B cell (primary cell): ENCODE measurements at regions not wholly inside any gene's neighbourhood (a gene's known extent, or its start where the extent isn't known, plus 50 kb on each side); places are given as distances from the start of the nearest gene placed in this dataset.

Experiments
- ATAC-seq: fragments of 200-7000 bp; cut with Tn5 transposase; one replicate; pipeline ENCODE4 v1.10.0; 2021; ENCODE audit warnings: low read depth, mild to moderate bottlenecking, moderate number of reproducible peaks, moderate library complexity
- CTCF ChIA-PET: fragments of 350-600 bp; sonication (Branson Sonifier 250); formaldehyde crosslinking; loops from one replicate; lab custom pipeline; 2021; ENCODE audit warnings: antibody characterized with exemption, inconsistent platforms; lab: Charles Lee
- POLR2A ChIA-PET: fragments of 350-600 bp; sonication (Branson Sonifier 250); formaldehyde crosslinking; loops from one replicate; lab custom pipeline; 2021; ENCODE audit warnings: antibody characterized with exemption; lab: Charles Lee
- DNase-seq: peaks from one replicate; pipeline ENCODE4 v3.0.0; 2013
- H2AFZ ChIP-seq: 2 replicates; pipeline ENCODE4 v1.6.1; 2012; ENCODE audit warnings: mild to moderate bottlenecking, low read depth, low read length; ENCODE audit not compliant: insufficient read depth, poor library complexity, severe bottlenecking
- H3K27ac ChIP-seq, 2 donors: 1 replicate in 1 of 2; 2 replicates in 1 of 2; pipeline ENCODE4 v1.5.1; 2012 to 2013; ENCODE audit warnings: low read length in 2 of 2, mild to moderate bottlenecking in 2 of 2, moderate library complexity in 1 of 2
- H3K27me3 ChIP-seq, 4 experiments: fragments of 200-600 bp in 1 of 4; sonication (generic) in 1 of 4; replicated peaks in 1 of 4; 1 replicate in 2 of 4; 2 replicates in 2 of 4; pipeline versions ENCODE4 v1.6.1 to v1.7.0; 2013 to 2016; ENCODE audit warnings: low read length in 3 of 4, mild to moderate bottlenecking in 2 of 4, mixed read lengths in 1 of 4, moderate library complexity in 1 of 4; ENCODE audit not compliant: insufficient read depth in 4 of 4, control insufficient read depth in 3 of 4; ENCODE audit errors: control extremely low read depth in 1 of 4
- H3K36me3 ChIP-seq, 2 experiments: replicated peaks in 1 of 2; 1 replicate in 1 of 2; 2 replicates in 1 of 2; pipeline versions ENCODE4 v1.6.1 to v1.7.1; 2013; ENCODE audit warnings: low read length in 1 of 2; ENCODE audit not compliant: insufficient read depth in 2 of 2, control insufficient read depth in 1 of 2; ENCODE audit errors: control extremely low read depth in 1 of 2, extremely low read depth in 1 of 2
- H3K4me1 ChIP-seq, 2 donors: fragments of 200-600 bp in 1 of 2; sonication (generic) in 1 of 2; 1 replicate in 1 of 2; 2 replicates in 1 of 2; pipeline versions ENCODE4 v1.5.1 to v1.6.1; 2013 to 2017; ENCODE audit warnings: low read length in 2 of 2; ENCODE audit not compliant: control insufficient read depth in 2 of 2, insufficient read depth in 2 of 2
- H3K4me2 ChIP-seq: replicated peaks from 2 replicates; pipeline ENCODE3; 2012; ENCODE audit warnings: mild to moderate bottlenecking, low read depth, low read length; ENCODE audit not compliant: poor library complexity, severe bottlenecking
- H3K4me3 ChIP-seq, 5 experiments: fragments of 200-600 bp in 1 of 5; sonication (generic) in 1 of 5; 1 replicate in 3 of 5; 2 replicates in 2 of 5; pipeline versions ENCODE4 v1.5.1 to v1.7.0; 2011 to 2016; ENCODE audit warnings: low read length in 4 of 5, mild to moderate bottlenecking in 4 of 5, low read depth in 2 of 5, control low read depth in 1 of 5, moderate library complexity in 1 of 5; ENCODE audit not compliant: insufficient read depth in 1 of 5; ENCODE audit errors: control extremely low read depth in 1 of 5, extremely low read depth in 1 of 5
- H3K79me2 ChIP-seq: fragments of 200-600 bp; sonication (generic); one replicate; pipeline ENCODE4 v1.6.0; 2016; ENCODE audit warnings: low read length; ENCODE audit not compliant: control insufficient read depth, insufficient read depth
- H3K9ac ChIP-seq: fragments of 200-600 bp; sonication (generic); 2 replicates; pipeline ENCODE4 v1.6.1; 2017; ENCODE audit warnings: mild to moderate bottlenecking, low read length, moderate library complexity
- H3K9me3 ChIP-seq, 3 donors: one replicate each; pipeline versions ENCODE4 v1.6.1 to v1.7.1; 2013; ENCODE audit warnings: low read length in 2 of 3; ENCODE audit not compliant: control insufficient read depth in 2 of 3, insufficient read depth in 1 of 3; ENCODE audit errors: control extremely low read depth in 1 of 3
- H4K20me1 ChIP-seq: 2 replicates; pipeline ENCODE4 v1.6.0; 2012; ENCODE audit warnings: mild to moderate bottlenecking, low read length; ENCODE audit not compliant: insufficient read depth, control insufficient read depth, poor library complexity, severe bottlenecking
- H3K27ac Mint-ChIP-seq: one replicate; pipeline ENCODE4 v1.8.0; 2021; ENCODE audit warnings: mixed read lengths
- H3K27me3 Mint-ChIP-seq: one replicate; pipeline ENCODE4 v1.8.0; 2021; ENCODE audit warnings: mixed read lengths
- H3K4me1 Mint-ChIP-seq: one replicate; pipeline ENCODE4 v1.8.0; 2021; ENCODE audit warnings: mixed read lengths
- H3K4me3 Mint-ChIP-seq: one replicate; pipeline ENCODE4 v1.8.0; 2021; ENCODE audit warnings: mixed read lengths
- H3K9me3 Mint-ChIP-seq: one replicate; pipeline ENCODE4 v1.8.0; 2022; ENCODE audit warnings: mixed read lengths; ENCODE audit not compliant: insufficient read depth
- EZH2 ChIP-seq: IDR thresholded peaks from 2 replicates; pipeline ENCODE4 v1.6.1; 2012; ENCODE audit warnings: borderline replicate concordance, low read depth, mild to moderate bottlenecking, moderate library complexity, low read length; ENCODE audit not compliant: insufficient read depth, poor library complexity, severe bottlenecking
- WGBS: methylation state at CpG from one replicate; pipeline ENCODE4 v1.1.5; 2013; ENCODE audit warnings: missing lambda C conversion rate; ENCODE audit not compliant: insufficient coverage; 5-methylcytosine and 5-hydroxymethylcytosine counted together
- intact Hi-C: fragments of 100-400 bp; cut with micrococcal nuclease; formaldehyde crosslinking; loops from one replicate; pipeline ENCODE4 v1.10.0; 2022
- TF ChIP-seq, protein P1 (sequence below): fragments of 200-600 bp; IDR thresholded peaks from one replicate; pipeline ENCODE4 v1.8.0; 2022; ENCODE audit warnings: antibody characterized with exemption, mild to moderate bottlenecking

DNA sequence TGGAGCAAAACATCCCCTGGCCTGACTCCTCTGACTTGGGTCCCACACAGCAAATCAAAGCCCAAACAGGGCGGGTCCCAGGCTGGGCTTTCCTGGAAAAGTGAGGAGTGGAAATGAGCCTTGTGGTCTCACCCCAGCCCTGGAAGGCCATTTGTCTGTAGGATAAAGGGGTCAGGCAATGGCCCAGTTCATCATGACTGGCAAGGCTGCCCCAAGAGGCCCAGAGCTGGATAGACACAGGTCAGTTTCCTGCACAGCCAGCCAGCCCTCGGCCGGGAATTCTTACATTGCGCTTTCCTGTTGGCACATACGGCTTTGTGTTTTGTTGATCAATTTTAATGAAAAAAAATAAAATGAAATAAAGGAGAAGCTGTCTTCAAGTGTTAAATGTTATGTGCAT lies 174.3 kb downstream of the TSHZ3 start:
- Histone ChIP-seq H3K27me3 (no peaks in the 10 kb centered on the region), H3K4me3 (no peak overlapping the region), H3K36me3 (no peaks in the 10 kb centered on the region), H3K9ac (no peak overlapping the region), H3K4me1 (no peaks in the 10 kb centered on the region), H3K27ac (no peak overlapping the region), H3K4me2 (no peak overlapping the region), H3K9me3 (peaks cover 0 to 23% (median 3%) of the 10 kb centered on the region in 3 donors), H2AFZ (no peak overlapping the region), H4K20me1 (no peaks in the 10 kb centered on the region), H3K79me2 (no peaks in the 10 kb centered on the region)
- H3K4me3 Mint-ChIP-seq: no peak overlapping the region
- no peak for DNase-seq
- WGBS: no CpG with 5 or more reads among the region's 5 CpGs
- no peak overlapping the region for H3K27ac Mint-ChIP-seq
- ATAC-seq: no peak
- peaks cover 8% of the 10 kb centered on the region for H3K9me3 Mint-ChIP-seq
- intact Hi-C loops: no loop called here
- ChIA-PET POLR2A (no interaction called here), CTCF (no interaction called here)
- no peaks in the 10 kb centered on the region for H3K4me1 Mint-ChIP-seq
- H3K27me3 Mint-ChIP-seq: no peaks in the 10 kb centered on the region
- TF ChIP-seq EZH2: no peak
- TF ChIP-seq, protein P1, sequence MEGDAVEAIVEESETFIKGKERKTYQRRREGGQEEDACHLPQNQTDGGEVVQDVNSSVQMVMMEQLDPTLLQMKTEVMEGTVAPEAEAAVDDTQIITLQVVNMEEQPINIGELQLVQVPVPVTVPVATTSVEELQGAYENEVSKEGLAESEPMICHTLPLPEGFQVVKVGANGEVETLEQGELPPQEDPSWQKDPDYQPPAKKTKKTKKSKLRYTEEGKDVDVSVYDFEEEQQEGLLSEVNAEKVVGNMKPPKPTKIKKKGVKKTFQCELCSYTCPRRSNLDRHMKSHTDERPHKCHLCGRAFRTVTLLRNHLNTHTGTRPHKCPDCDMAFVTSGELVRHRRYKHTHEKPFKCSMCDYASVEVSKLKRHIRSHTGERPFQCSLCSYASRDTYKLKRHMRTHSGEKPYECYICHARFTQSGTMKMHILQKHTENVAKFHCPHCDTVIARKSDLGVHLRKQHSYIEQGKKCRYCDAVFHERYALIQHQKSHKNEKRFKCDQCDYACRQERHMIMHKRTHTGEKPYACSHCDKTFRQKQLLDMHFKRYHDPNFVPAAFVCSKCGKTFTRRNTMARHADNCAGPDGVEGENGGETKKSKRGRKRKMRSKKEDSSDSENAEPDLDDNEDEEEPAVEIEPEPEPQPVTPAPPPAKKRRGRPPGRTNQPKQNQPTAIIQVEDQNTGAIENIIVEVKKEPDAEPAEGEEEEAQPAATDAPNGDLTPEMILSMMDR: no peak

DNA sequence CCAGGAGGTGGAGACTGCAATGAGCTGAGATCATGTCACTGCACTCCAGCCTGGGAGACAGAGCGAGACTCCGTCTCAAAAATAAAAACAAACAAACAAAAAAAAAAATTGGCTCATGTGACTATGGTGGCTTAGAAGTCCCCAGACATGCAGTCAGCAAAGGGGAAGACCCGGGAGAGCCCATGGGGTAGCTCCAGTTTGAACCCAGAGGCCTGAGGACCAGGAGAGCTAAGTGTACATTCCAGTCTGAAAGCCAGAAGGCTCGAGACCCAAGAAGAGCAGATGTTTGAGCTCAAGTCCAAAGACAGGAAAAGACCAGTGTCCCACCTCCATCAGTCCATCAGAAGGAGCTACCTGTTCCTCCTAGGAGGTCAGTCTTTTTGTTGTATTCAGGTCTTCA lies 175.2 kb downstream of the TSHZ3 start:
- Histone ChIP-seq H3K27me3 (no peaks in the 10 kb centered on the region), H3K79me2 (no peaks in the 10 kb centered on the region), H3K4me2 (no peak overlapping the region), H3K27ac (no peak overlapping the region), H3K36me3 (no peaks in the 10 kb centered on the region), H3K9me3 (peaks cover 0 to 23% (median 3%) of the 10 kb centered on the region in 3 donors), H4K20me1 (no peaks in the 10 kb centered on the region), H3K4me3 (no peak overlapping the region), H3K9ac (no peak overlapping the region), H2AFZ (no peak overlapping the region), H3K4me1 (no peaks in the 10 kb centered on the region)
- ChIA-PET CTCF (no interaction called here), POLR2A (no interaction called here)
- TF ChIP-seq, protein P1: no peak
- TF ChIP-seq EZH2: no peak
- DNase-seq: no peak
- no peak overlapping the region for H3K27ac Mint-ChIP-seq
- no peaks in the 10 kb centered on the region for H3K27me3 Mint-ChIP-seq
- H3K4me1 Mint-ChIP-seq: no peaks in the 10 kb centered on the region
- intact Hi-C loops: no loop called here
- H3K4me3 Mint-ChIP-seq: no peak overlapping the region
- H3K9me3 Mint-ChIP-seq: peaks cover 8% of the 10 kb centered on the region
- no peak for ATAC-seq
- 80% methylated on average over 2 of the region's 4 CpGs for WGBS
